GM23248 (cell line): ENCODE measurements at regions not wholly inside any gene's neighbourhood (a gene's known extent, or its start where the extent isn't known, plus 50 kb on each side); places are given as distances from the start of the nearest gene placed in this dataset.

Experiments
- EZH2 ChIP-seq: fragments of 200-600 bp; sonication (generic); IDR thresholded peaks from 2 replicates; pipeline ENCODE4 v1.6.1; 2018; ENCODE audit warnings: antibody characterized with exemption, mild to moderate bottlenecking; ENCODE audit not compliant: insufficient read depth, poor library complexity, severe bottlenecking
- EZH2phosphoT487 ChIP-seq: fragments of 200-600 bp; sonication (generic); IDR thresholded peaks from 2 replicates; pipeline ENCODE4 v1.6.1; 2018; ENCODE audit warnings: antibody characterized with exemption, moderate library complexity, mild to moderate bottlenecking, low read depth; ENCODE audit not compliant: insufficient read depth

DNA sequence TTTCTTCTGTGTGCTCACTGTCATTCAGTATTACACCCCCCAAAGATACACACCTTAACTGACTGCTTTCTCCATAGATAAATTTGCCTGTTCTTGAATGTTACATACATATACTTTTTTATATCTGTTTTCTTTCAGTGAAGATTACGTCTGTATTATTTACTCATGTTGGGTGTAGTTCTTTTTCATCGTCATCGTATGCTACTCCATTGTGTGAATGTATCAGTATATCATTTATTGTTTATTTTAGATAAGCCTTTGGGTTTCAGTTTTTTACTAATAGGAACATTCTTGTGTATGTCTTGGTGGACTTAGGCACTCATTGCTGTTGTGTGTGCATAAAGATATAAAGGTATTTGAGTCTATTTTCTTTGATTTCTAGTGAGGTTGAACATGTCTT is 64.4 kb downstream of the SEPTIN7 start:
- TF ChIP-seq EZH2phosphoT487 = no peak
- no peak for TF ChIP-seq EZH2
